T follicular helper cell (primary cell): ENCODE measurements at regions not wholly inside any gene's neighbourhood (a gene's known extent, or its start where the extent isn't known, plus 50 kb on each side); places are given as distances from the start of the nearest gene placed in this dataset.
"Not testable (repeated sequence)": the region's sequence is repeated elsewhere in the genome, so short reads cannot be mapped to it uniquely, and the experiment has no call there.

ENCODE experiments used
- DNase-seq: peaks from one replicate; pipeline ENCODE4 v3.0.0-alpha.2; 2020; ENCODE audit warnings: low read depth

DNA sequence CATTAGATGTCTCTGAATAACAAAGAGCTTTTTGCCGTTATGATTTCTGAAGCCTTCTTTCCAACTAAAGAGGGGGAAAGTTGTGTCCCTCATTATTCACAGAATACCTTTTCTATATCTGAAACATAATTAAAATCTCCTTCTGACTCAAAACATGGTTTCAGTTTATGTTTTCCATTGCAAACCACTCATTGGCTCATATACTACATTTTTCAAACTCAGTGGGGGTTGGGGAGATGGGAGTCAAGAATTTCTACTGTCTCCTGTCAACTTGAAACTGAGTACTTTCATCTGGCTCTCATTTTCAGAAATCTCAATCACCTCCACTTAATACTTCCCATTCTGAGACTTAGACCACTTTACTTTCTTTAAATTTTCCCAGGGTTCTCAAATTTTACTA is 1839.5 kb upstream of the PCDH10 start:
- no peak for DNase-seq

DNA sequence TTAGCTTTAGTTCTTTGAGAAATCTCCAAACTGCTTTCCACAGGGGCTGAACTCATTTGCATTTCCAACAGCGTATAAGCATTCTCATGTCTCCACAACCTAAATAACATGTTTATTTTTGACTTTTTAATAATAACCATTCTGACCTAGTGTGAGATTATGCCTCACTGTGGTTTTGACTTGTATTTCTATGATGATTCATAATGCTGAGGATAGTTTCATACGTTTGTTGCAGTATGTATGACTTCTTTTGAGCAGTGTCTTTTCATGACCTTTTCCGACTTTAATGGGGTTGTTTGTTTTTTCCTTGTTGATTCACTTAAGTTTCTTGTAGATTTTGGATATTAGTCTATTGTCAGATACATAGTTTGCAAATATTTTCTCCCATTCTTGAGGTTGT is 1833.0 kb upstream of the PCDH10 start:
- DNase-seq: no peak

- DNase-seq: no peak
Observed at GRCh38 chr4:131337936-131338335, 1811.2 kb upstream of the PCDH10 start.

- no peak for DNase-seq
Observed at GRCh38 chr4:131339137-131339536, 1810.0 kb upstream of the PCDH10 start.

GRCh38 chr4:131344761-131345160 is 1804.3 kb upstream of the PCDH10 start:
- DNase-seq: no peak

GRCh38 chr4:131347816-131348215 is 1801.3 kb upstream of the PCDH10 start:
- DNase-seq: no peak

DNA sequence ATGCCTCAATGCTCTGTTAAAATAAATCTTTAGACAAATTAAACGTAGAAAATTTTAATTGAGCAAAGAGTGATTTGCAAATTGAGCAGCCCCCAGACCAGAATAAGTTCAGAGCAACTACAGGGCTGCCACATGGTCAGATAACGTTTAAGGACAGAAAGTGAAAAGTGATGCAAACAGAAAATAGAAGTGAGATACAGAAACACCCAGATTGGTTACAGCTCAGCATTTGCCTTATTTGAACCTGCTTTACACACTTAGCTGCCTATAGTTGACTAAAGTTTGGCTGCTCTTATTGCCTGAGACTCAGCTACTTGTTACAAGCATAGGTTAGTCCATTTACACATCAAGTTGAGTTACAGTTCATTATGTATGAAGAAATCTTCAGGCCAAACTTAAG is 1800.8 kb upstream of the PCDH10 start:
- DNase-seq: no peak

- DNase-seq: not testable (repeated sequence)
Observed at GRCh38 chr4:131352371-131352770, 1796.7 kb upstream of the PCDH10 start.

- DNase-seq: no peak
Observed at GRCh38 chr4:131366714-131367113, 1782.4 kb upstream of the PCDH10 start.

GRCh38 chr4:131367441-131367840 is 1781.7 kb upstream of the PCDH10 start:
- no peak for DNase-seq

GRCh38 chr4:131370846-131371245 is 1778.2 kb upstream of the PCDH10 start:
- DNase-seq: no peak

DNA sequence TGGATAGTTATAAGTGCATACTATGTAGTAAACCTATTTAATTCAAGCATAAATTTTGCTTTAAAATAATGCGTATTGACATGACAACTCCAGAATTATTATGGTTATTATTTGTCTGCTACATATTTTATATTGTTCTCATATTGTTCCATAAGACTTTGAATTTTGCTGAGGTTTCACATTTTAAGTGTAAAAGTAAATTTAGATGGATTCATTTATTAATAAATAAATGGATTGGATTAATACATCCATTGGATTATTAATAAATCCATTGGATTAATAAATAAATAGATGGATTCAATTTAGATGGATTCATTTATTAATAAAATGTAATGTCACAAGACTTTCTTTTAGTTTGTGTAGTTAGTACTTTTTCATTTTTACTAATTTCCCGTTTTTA is 1768.0 kb upstream of the PCDH10 start:
- DNase-seq: no peak

- no peak for DNase-seq
Observed at GRCh38 chr4:131382839-131383238, 1766.3 kb upstream of the PCDH10 start.

GRCh38 chr4:131388277-131388676 is 1760.8 kb upstream of the PCDH10 start:
- DNase-seq: no peak

DNA sequence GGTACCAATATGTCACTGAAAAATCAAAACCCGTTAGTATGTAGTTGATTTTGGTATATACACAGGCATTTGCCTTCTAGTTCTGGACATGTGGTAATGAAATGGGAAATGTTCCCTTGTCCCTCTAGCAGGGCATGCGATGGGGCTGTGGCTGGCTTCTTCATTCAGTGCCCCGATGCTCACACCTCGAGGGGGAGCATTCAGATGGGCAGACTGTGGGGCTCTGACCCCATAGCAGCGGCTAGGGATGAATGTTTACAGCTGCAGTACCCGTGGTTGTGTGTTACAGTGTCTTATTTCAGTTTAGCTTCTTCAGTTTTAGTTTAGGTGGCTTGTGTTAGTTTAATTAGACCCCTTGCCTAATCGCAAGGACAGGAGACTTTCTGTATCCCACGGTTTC is 1741.0 kb upstream of the PCDH10 start:
- no peak for DNase-seq

- no peak for DNase-seq
Observed at GRCh38 chr4:131411393-131411792, 1737.7 kb upstream of the PCDH10 start.

DNA sequence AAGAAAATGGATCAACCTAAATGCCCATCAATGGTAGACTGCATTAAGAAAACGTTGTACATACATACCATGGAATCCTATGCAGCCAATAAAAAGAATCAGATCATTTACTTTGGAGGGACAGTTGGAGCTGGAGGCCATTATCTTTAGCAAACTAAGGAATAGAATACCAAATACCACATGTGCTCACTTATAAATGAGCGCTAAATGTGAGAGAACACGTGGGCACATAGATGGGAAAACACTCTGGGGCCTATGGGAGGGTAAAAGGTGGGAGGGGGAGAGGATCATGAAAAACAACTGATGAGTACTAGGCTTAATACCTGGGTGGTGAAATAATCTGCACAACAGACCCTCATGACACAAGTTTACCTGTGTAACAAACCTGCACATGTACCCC is 1729.9 kb upstream of the PCDH10 start:
- no peak for DNase-seq

GRCh38 chr4:131426023-131426758 is 1722.9 kb upstream of the PCDH10 start:
- DNase-seq: no peak

DNA sequence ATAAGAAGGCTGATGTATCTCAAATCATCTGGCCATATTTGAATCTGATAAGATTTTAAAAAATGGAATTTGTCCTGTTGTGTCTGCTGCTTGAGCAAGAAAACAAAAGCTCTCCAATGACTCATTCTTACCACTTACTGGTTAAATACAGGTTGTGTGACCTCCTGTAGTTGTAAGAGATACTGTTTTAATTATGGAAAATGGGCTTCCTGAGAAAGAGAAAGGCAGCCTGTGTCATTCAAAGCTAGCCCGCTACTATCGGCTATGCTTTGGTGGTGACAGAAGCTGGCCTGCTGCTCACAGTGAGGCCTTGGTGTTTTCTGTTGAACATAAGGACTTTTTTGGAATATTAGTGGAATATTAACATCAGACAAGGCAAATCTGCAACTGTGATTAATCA is 1722.1 kb upstream of the PCDH10 start:
- DNase-seq: no peak

DNA sequence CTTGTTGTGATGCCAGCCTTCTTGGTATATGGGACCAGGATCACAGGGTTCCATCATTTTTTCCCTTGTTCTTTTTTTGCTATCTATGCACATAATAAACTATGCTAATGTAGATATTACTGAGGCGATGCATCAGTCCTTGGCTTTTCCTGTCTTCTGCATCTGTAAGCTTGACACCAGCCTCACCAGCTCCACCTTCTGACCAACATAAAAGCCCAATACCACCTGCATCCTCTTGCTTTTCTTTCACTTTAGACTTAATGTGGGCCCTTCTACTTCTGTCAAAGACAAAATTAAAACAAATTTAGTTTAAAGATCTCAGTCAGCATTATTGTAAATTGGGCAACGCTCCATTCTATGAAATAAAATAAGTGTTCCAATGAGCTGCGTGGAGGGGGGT is 1718.8 kb upstream of the PCDH10 start:
- DNase-seq: no peak

DNA sequence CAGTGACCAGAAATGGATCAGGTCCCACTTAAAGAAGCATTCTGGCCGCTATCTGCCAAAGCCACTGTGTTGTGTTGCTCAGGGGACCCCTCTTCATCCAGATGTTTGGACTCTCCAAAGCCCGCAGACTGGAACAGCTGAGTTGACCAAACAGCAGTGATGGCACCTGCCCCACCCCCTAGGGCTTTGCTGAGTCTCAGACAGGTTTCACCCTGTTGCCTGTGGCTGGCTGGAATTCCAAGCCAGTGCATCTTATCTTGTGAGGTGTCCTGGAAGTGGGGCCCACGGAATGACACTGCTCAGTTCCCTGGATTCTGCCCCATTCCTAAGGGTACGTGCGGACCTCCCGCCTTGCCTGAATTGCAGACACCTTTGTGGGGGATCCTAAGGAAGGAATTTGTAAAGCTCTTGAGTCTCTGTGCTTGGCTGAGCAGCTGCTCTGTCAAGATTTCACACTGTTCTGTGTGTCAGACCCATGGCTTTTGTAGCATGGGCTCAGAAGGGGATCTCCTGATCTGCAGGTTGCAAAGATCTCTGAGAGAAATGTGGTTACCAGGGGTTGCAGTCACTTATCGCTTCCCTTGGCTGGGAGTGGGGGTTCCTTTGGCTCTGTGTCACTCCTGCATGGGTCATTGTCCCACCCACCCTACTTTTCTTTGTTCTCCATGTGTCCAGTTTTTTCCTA is 1707.9 kb upstream of the PCDH10 start:
- no peak for DNase-seq

DNA sequence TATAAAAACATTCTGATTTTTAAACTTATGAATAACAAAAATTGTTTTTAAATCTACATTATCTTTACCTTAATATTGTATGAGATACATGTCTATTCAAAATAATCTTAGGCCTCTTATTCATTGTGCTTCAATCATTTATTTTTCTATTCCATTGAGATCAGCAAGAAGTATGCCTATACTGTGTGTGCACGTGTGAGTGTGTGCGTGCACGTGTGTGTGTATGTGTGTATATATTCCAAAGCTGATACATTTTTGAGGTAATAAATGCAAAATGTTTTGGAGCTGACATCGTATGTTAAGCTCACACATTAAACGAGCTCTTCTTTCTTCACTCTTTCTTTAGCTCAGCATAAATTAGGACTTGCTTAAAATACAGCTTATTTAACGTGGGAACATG is 1701.2 kb upstream of the PCDH10 start:
- DNase-seq: no peak

- DNase-seq: no peak
Observed at GRCh38 chr4:131450572-131451209, 1698.4 kb upstream of the PCDH10 start.
